ENCODE measurements at regions not wholly inside any gene's neighbourhood (a gene's known extent, or its start where the extent isn't known, plus 50 kb on each side); places are given as distances from the start of the nearest gene placed in this dataset.

DNA sequence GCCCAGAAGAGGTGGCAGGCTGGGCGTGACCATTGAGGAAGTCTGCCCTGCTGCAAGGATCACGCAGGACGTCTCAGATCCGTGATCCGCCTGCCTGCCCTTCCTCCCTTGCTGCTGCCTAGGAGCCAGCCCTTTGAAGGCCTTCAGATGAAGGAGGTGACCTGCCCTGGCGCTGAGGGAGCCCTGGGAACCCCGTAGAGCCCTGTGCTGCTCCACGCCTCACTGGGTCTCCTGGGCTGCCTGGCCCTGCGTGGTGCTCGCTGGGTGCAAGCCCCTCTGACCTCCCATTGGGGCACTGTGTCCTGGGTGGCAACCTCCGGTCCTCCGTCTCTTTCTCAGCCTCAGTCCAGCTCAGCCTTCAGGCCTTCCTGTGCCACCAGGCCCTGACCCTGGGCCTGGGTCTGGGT lies 295.3 kb upstream of the IRX4 start:
- no peak overlapping the region for H3K4me3 ChIP-seq (replicated peaks in 1 of 3; ENCODE audit: insufficient read depth in 1 of 3, low read depth in 1 of 3, low read length in 3 of 3)
- no peaks in the 10 kb centered on the region for H3K79me2 ChIP-seq (ENCODE audit: control insufficient read depth, insufficient read depth, low read length)
- H3K9me1 ChIP-seq (replicated peaks; ENCODE audit: control insufficient read depth, extremely low read depth, insufficient read depth, low read length): no peaks in the 10 kb centered on the region
- DNase-seq (ENCODE audit: low read depth, low spot score) (no peak), FAIRE-seq (no peak)
- H3K9ac ChIP-seq (replicated peaks; ENCODE audit: extremely low read depth, insufficient read depth, low read length): no peak overlapping the region
- no TSS peak for BruUV-seq (replicated peaks)
- ChIA-PET POLR2A (no interaction called here), CTCF (no interaction called here)
- peaks cover 6% of the 10 kb centered on the region for H3K9me3 ChIP-seq (replicated peaks; ENCODE audit: control insufficient read depth, insufficient read depth, low read length)
- H4K20me1 ChIP-seq (replicated peaks; ENCODE audit: control insufficient read depth, extremely low read depth, insufficient read depth, low read length): no peaks in the 10 kb centered on the region
- dilution Hi-C loops (cut with MboI; ENCODE audit: extremely low pct_ligation_motif_present, low sequenced_read_pairs) (no loop called here), intact Hi-C loops (cut with micrococcal nuclease) (no loop called here)
- no peaks in the 10 kb centered on the region for H3K27me3 ChIP-seq (ENCODE audit: control insufficient read depth in 2 of 2, insufficient read depth in 2 of 2, low read length in 2 of 2)
- TF ChIP-seq POLR2A (IDR thresholded peaks at IDR 0.05; ENCODE audit: low read depth, low read length) (no peak), EZH2 (IDR thresholded peaks at IDR 0.05; ENCODE audit: borderline replicate concordance, low read depth, low read length, severe bottlenecking) (no peak), FOS (IDR thresholded peaks at IDR 0.05; ENCODE audit: borderline replicate concordance, insufficient read depth, low read length) (no peak), CTCF (IDR thresholded peaks at IDR 0.05; ENCODE audit: extremely low read depth in 1 of 2, insufficient read depth in 1 of 2, low read depth in 1 of 2, low read length in 2 of 2) (no peak), MYC (IDR thresholded peaks at IDR 0.05; ENCODE audit: low read depth, low read length) (no peak), JUN (IDR thresholded peaks at IDR 0.05; ENCODE audit: borderline replicate concordance, insufficient read depth, insufficient read length, low read depth) (no peak), GATA2 (IDR thresholded peaks at IDR 0.05; ENCODE audit: insufficient read depth, insufficient read length, low read depth, low read length) (no peak), POLR2AphosphoS5 (IDR thresholded peaks at IDR 0.05; ENCODE audit: insufficient read depth, low read depth, low read length) (no peak)
- TF ChIP-seq, protein P1, sequence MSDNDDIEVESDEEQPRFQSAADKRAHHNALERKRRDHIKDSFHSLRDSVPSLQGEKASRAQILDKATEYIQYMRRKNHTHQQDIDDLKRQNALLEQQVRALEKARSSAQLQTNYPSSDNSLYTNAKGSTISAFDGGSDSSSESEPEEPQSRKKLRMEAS (IDR thresholded peaks at IDR 0.05; ENCODE audit: insufficient read depth, insufficient read length): no peak
- no peak overlapping the region for H3K27ac ChIP-seq (ENCODE audit: insufficient read depth, low read depth, low read length)
- H3K36me3 ChIP-seq (ENCODE audit: control insufficient read depth in 2 of 2, extremely low read depth in 1 of 2, insufficient read depth in 2 of 2, low read length in 2 of 2): no peaks in the 10 kb centered on the region
- H3K4me1 ChIP-seq (ENCODE audit: control insufficient read depth, extremely low read depth, insufficient read depth, low read length): no peaks in the 10 kb centered on the region
- H3K4me2 ChIP-seq (ENCODE audit: insufficient read depth, low read length): no peak overlapping the region
- no peak overlapping the region for H2AFZ ChIP-seq (ENCODE audit: low read depth, low read length)

Measured in endothelial cell of umbilical vein (primary cell).